ENCODE measurements at regions not wholly inside any gene's neighbourhood (a gene's known extent, or its start where the extent isn't known, plus 50 kb on each side); places are given as distances from the start of the nearest gene placed in this dataset.

DNA sequence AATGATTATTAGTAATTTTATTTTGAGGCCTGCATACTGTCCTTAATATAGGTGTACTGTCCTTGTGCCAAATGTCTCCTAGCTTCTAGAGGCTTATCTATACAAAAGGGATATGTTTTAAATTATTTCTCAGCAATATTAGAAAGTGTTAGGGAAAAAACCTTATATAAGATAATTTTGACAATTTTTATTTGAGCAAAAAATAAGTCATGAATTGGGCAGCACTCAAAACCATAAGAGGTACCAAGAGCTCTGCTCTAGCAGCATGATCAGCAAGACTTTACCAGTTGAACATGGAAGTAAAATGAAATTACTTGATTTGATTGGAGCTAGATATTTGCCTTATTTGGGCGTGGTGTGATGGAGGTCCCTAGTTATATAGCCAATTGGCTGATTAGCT lies 157.1 kb downstream of the PTBP2 start:
- H2BK15ac ChIP-seq (ENCODE audit: low read depth, low read length), result no peak overlapping the region
- Mint-ChIP-seq H3K36me3 (ENCODE audit: insufficient read depth in 1 of 3, low read depth in 3 of 3) (no peaks in the 10 kb centered on the region), H3K4me1 (no peaks in the 10 kb centered on the region; a peak in 2 of 4 replicates), H3K27me3 (ENCODE audit: low read depth) (no peaks in the 10 kb centered on the region), H3K4me3 (no peak overlapping the region), H3K9me3 (no peaks in the 10 kb centered on the region; a peak in 1 of 5 replicates), H3K27ac (no peak overlapping the region)
- H3K27me3 ChIP-seq (ENCODE audit: insufficient read depth, low read length), result no peaks in the 10 kb centered on the region
- H3K23me2 ChIP-seq (ENCODE audit: insufficient read length, low read depth, low read length, poor library complexity, severe bottlenecking), result no peaks in the 10 kb centered on the region
- no peak overlapping the region for H3K18ac ChIP-seq (ENCODE audit: insufficient read length, low read depth, low read length)
- H3K14ac ChIP-seq (ENCODE audit: insufficient read depth, low read length), result no peak overlapping the region
- H4K20me1 ChIP-seq (ENCODE audit: control insufficient read depth, insufficient read depth, insufficient read length), result no peaks in the 10 kb centered on the region
- H2BK120ac ChIP-seq (ENCODE audit: low read depth, low read length, poor library complexity, severe bottlenecking), result no peak overlapping the region
- no peak overlapping the region for H2BK20ac ChIP-seq (ENCODE audit: low read depth, low read length, poor library complexity, severe bottlenecking)
- H4K5ac ChIP-seq (ENCODE audit: insufficient read length, low read depth, low read length), result no peak overlapping the region
- no peaks in the 10 kb centered on the region for H3K79me2 ChIP-seq (ENCODE audit: insufficient read depth, low read length)
- H3K4me1 ChIP-seq (ENCODE audit: insufficient read depth, low read length), result no peaks in the 10 kb centered on the region
- H3T11ph ChIP-seq (ENCODE audit: low read length), result no peak overlapping the region
- no CpG with 5 or more reads among the region's 1 CpG for WGBS (ENCODE audit: extremely low coverage, insufficient read length, low lambda C conversion rate)
- H4K91ac ChIP-seq (ENCODE audit: insufficient read length, low read depth, low read length), result no peak overlapping the region
- H3K4me2 ChIP-seq (ENCODE audit: insufficient read depth, insufficient read length, low read length), result no peak overlapping the region
- no peak overlapping the region for H2AK5ac ChIP-seq (ENCODE audit: insufficient read length, low read length)
- no peak overlapping the region for H3K9ac ChIP-seq (ENCODE audit: extremely low read depth, insufficient read length, low read length)
- TF ChIP-seq, protein P1, sequence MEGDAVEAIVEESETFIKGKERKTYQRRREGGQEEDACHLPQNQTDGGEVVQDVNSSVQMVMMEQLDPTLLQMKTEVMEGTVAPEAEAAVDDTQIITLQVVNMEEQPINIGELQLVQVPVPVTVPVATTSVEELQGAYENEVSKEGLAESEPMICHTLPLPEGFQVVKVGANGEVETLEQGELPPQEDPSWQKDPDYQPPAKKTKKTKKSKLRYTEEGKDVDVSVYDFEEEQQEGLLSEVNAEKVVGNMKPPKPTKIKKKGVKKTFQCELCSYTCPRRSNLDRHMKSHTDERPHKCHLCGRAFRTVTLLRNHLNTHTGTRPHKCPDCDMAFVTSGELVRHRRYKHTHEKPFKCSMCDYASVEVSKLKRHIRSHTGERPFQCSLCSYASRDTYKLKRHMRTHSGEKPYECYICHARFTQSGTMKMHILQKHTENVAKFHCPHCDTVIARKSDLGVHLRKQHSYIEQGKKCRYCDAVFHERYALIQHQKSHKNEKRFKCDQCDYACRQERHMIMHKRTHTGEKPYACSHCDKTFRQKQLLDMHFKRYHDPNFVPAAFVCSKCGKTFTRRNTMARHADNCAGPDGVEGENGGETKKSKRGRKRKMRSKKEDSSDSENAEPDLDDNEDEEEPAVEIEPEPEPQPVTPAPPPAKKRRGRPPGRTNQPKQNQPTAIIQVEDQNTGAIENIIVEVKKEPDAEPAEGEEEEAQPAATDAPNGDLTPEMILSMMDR (conservative IDR thresholded peaks at IDR 0.05), result no peak
- H4K8ac ChIP-seq (replicated peaks; ENCODE audit: insufficient read length, low read depth, low read length), result no peak overlapping the region
- H2BK5ac ChIP-seq (ENCODE audit: insufficient read length, low read length), result no peak overlapping the region
- H3K79me1 ChIP-seq (ENCODE audit: insufficient read depth, low read depth, low read length, poor library complexity, severe bottlenecking), result no peaks in the 10 kb centered on the region
- DNase-seq, result no peak
- H2BK12ac ChIP-seq (ENCODE audit: insufficient read length, low read depth, low read length), result no peak overlapping the region
- no peak overlapping the region for H3K27ac ChIP-seq (ENCODE audit: insufficient read length, low read depth, low read length)
- H3K23ac ChIP-seq (ENCODE audit: insufficient read length, low read depth, low read length), result no peak overlapping the region
- no peak overlapping the region for H2AFZ ChIP-seq (ENCODE audit: low read length)
- no peak overlapping the region for H3K56ac ChIP-seq (ENCODE audit: insufficient read length, low read depth, low read length)
- H3K4ac ChIP-seq (ENCODE audit: low read depth, low read length), result no peak overlapping the region
- H3K9me3 ChIP-seq (ENCODE audit: control insufficient read depth, low read depth, low read length), result no peaks in the 10 kb centered on the region

Measured in H9 (cell line).